HepG2 (cell line): ENCODE measurements at regions not wholly inside any gene's neighbourhood (a gene's known extent, or its start where the extent isn't known, plus 50 kb on each side); places are given as distances from the start of the nearest gene placed in this dataset.

ENCODE experiments used
- HDAC6 ChIP-seq: fragments of 200-600 bp; sonication (generic); IDR thresholded peaks from 2 replicates; pipeline ENCODE4 v1.7.0; 2017; ENCODE audit warnings: mild to moderate bottlenecking, antibody characterized with exemption, low read length, low read depth
- MAFF ChIP-seq: IDR thresholded peaks from 2 replicates; pipeline ENCODE4 v1.6.1; 2011; ENCODE audit warnings: low read depth, low read length, improper control_type of control experiment
- NFIC ChIP-seq: IDR thresholded peaks from 2 replicates; pipeline ENCODE4 v1.6.1; 2012; ENCODE audit warnings: mild to moderate bottlenecking, low read length, inconsistent platforms
- POLR2AphosphoS5 ChIP-seq: IDR thresholded peaks from 2 replicates; pipeline ENCODE4 v1.6.1; 2012; ENCODE audit warnings: low read depth, low read length
- SMAD3 ChIP-seq: sonication (generic); formaldehyde crosslinking; IDR thresholded peaks from 2 replicates; pipeline ENCODE4 v1.4.0; 2020; ENCODE audit warnings: missing genetic modification reagents
- TOPORS ChIP-seq: sonication (generic); formaldehyde crosslinking; IDR thresholded peaks from 2 replicates; pipeline ENCODE4 v1.8.0; 2023; ENCODE audit warnings: mild to moderate bottlenecking, missing genetic modification reagents
- ZNF24 ChIP-seq: fragments of 450-650 bp; IDR thresholded peaks from 2 replicates; pipeline ENCODE4 v1.6.1; 2017; ENCODE audit warnings: antibody characterized with exemption, mild to moderate bottlenecking
- ZNF441 ChIP-seq: sonication (generic); formaldehyde crosslinking; IDR thresholded peaks from 2 replicates; pipeline ENCODE4 v1.7.0; 2021; ENCODE audit warnings: missing genetic modification reagents, borderline replicate concordance
- TF ChIP-seq, protein P1 (sequence below): IDR thresholded peaks from 2 replicates; pipeline ENCODE4 v1.6.1; 2012; ENCODE audit warnings: inconsistent platforms
- TF ChIP-seq, protein P2 (sequence below): sonication (generic); formaldehyde crosslinking; IDR thresholded peaks from 2 replicates; pipeline ENCODE4 v1.5.1; 2020; ENCODE audit warnings: missing genetic modification reagents, mild to moderate bottlenecking, borderline replicate concordance
- TF ChIP-seq, protein P3 (sequence below): sonication (generic); formaldehyde crosslinking; IDR thresholded peaks from 2 replicates; pipeline ENCODE4 v1.5.0; 2020; ENCODE audit warnings: mild to moderate bottlenecking, missing genetic modification reagents, moderate library complexity
- TF ChIP-seq, protein P4 (sequence below): IDR thresholded peaks from 2 replicates; pipeline ENCODE4 v1.6.1; 2016; ENCODE audit warnings: missing compliant biosample characterization, missing genetic modification reagents, borderline replicate concordance
- TF ChIP-seq, protein P5 (sequence below), 2 experiments: fragments of 450-650 bp in 1 of 2; sonication (generic) in 1 of 2; formaldehyde crosslinking; IDR thresholded peaks; 2 replicates each; pipeline versions ENCODE4 v1.5.0 to v1.8.0; 2020 to 2022; ENCODE audit warnings: mild to moderate bottlenecking in 1 of 2, missing genetic modification reagents in 1 of 2
- TF ChIP-seq, protein P6 (sequence below): sonication (generic); formaldehyde crosslinking; IDR thresholded peaks from 2 replicates; pipeline ENCODE4 v1.5.1; 2020; ENCODE audit warnings: mild to moderate bottlenecking, moderate library complexity, missing genetic modification reagents

DNA sequence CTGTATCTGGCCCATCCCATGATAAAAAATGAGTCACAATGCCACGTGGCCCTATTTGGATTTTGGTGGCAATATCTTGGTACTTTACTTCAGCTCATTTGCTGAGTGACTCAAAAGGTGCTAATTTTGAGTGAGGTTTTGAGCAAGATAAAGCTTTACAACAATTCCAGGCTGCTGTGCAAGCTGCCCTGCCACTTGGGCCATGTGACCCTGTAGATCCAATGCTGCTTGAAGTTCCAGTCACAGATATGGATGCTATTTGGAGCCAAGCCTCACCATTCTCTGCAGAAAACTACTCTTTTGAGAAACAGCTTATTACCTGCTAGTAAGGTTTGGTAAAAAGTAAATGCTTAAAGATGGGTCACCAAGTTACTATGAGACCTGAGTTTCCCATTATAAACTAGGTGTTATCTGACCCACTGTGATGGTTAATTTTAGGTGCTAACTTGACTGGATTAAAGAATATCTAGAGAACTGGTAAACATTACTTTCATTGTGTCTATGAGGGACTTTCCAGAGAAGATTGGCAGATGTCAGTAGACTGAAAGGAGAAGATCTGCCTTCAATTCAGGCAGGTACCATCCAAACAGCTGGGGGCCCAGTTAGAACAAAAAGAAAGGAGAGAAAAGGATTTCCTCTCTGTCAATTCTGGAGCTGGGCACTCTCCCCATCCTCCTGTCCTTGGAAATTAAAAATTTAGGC is 1083.9 kb downstream of the DIPK2A start:
- no peak for TF ChIP-seq SMAD3 (CRISPR knock-in tag)
- TF ChIP-seq, protein P1, sequence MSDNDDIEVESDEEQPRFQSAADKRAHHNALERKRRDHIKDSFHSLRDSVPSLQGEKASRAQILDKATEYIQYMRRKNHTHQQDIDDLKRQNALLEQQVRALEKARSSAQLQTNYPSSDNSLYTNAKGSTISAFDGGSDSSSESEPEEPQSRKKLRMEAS: no peak
- no peak for TF ChIP-seq HDAC6
- no peak for TF ChIP-seq NFIC
- no peak for TF ChIP-seq TOPORS (CRISPR knock-in tag)
- TF ChIP-seq, protein P2, sequence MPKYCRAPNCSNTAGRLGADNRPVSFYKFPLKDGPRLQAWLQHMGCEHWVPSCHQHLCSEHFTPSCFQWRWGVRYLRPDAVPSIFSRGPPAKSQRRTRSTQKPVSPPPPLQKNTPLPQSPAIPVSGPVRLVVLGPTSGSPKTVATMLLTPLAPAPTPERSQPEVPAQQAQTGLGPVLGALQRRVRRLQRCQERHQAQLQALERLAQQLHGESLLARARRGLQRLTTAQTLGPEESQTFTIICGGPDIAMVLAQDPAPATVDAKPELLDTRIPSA: no peak
- no peak for TF ChIP-seq ZNF441 (CRISPR knock-in tag)
- TF ChIP-seq, protein P3, sequence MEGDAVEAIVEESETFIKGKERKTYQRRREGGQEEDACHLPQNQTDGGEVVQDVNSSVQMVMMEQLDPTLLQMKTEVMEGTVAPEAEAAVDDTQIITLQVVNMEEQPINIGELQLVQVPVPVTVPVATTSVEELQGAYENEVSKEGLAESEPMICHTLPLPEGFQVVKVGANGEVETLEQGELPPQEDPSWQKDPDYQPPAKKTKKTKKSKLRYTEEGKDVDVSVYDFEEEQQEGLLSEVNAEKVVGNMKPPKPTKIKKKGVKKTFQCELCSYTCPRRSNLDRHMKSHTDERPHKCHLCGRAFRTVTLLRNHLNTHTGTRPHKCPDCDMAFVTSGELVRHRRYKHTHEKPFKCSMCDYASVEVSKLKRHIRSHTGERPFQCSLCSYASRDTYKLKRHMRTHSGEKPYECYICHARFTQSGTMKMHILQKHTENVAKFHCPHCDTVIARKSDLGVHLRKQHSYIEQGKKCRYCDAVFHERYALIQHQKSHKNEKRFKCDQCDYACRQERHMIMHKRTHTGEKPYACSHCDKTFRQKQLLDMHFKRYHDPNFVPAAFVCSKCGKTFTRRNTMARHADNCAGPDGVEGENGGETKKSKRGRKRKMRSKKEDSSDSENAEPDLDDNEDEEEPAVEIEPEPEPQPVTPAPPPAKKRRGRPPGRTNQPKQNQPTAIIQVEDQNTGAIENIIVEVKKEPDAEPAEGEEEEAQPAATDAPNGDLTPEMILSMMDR (CRISPR knock-in tag): no peak
- TF ChIP-seq POLR2AphosphoS5: no peak
- TF ChIP-seq, protein P4, sequence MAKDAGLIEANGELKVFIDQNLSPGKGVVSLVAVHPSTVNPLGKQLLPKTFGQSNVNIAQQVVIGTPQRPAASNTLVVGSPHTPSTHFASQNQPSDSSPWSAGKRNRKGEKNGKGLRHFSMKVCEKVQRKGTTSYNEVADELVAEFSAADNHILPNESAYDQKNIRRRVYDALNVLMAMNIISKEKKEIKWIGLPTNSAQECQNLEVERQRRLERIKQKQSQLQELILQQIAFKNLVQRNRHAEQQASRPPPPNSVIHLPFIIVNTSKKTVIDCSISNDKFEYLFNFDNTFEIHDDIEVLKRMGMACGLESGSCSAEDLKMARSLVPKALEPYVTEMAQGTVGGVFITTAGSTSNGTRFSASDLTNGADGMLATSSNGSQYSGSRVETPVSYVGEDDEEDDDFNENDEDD (CRISPR knock-in tag): no peak
- no peak for TF ChIP-seq MAFF
- no peak for TF ChIP-seq ZNF24
- TF ChIP-seq, protein P5, sequence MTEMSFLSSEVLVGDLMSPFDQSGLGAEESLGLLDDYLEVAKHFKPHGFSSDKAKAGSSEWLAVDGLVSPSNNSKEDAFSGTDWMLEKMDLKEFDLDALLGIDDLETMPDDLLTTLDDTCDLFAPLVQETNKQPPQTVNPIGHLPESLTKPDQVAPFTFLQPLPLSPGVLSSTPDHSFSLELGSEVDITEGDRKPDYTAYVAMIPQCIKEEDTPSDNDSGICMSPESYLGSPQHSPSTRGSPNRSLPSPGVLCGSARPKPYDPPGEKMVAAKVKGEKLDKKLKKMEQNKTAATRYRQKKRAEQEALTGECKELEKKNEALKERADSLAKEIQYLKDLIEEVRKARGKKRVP (CRISPR knock-in tag; IDR thresholded peaks at IDR 0.05): no peak
- TF ChIP-seq, protein P6, sequence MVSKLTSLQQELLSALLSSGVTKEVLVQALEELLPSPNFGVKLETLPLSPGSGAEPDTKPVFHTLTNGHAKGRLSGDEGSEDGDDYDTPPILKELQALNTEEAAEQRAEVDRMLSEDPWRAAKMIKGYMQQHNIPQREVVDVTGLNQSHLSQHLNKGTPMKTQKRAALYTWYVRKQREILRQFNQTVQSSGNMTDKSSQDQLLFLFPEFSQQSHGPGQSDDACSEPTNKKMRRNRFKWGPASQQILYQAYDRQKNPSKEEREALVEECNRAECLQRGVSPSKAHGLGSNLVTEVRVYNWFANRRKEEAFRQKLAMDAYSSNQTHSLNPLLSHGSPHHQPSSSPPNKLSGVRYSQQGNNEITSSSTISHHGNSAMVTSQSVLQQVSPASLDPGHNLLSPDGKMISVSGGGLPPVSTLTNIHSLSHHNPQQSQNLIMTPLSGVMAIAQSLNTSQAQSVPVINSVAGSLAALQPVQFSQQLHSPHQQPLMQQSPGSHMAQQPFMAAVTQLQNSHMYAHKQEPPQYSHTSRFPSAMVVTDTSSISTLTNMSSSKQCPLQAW: no peak
